ENCODE measurements at regions not wholly inside any gene's neighbourhood (a gene's known extent, or its start where the extent isn't known, plus 50 kb on each side); places are given as distances from the start of the nearest gene placed in this dataset.

DNA sequence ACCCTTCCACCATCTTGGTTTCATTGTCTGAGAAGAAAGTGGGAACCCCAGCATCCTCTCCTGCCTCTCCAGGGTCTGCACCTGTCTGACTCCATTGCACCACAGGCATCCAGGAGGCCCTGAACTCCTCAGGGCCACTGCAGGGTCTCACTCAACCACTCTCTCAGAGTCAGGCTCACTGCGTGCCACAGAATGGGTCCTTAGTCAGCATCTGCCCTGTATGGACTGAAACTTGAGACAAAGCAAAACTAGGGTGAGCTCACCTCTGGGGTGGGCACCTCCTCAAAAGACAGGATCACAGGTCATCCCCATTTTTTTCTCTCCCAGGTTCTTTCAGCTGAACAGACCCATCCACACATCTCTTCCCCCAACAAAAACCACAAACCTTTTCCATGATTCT lies 59.2 kb upstream of the CPEB4 start:
- no peak overlapping the region for H3K4me3 ChIP-seq (ENCODE audit: low read depth, low read length)
- peaks cover 3% of the 10 kb centered on the region; the same call in 1 of the 2 replicates for H3K4me1 ChIP-seq (ENCODE audit: control insufficient read depth, insufficient read depth, low read length)
- CTCF ChIA-PET = no interaction called here
- H3K9me3 ChIP-seq (ENCODE audit: control insufficient read depth, insufficient read depth, low read depth, low read length) = no peaks in the 10 kb centered on the region
- no peak overlapping the region for H3K27ac ChIP-seq (ENCODE audit: extremely low read depth, low read depth, low read length)
- POLR2A ChIA-PET = no interaction called here
- TF ChIP-seq, protein P1, sequence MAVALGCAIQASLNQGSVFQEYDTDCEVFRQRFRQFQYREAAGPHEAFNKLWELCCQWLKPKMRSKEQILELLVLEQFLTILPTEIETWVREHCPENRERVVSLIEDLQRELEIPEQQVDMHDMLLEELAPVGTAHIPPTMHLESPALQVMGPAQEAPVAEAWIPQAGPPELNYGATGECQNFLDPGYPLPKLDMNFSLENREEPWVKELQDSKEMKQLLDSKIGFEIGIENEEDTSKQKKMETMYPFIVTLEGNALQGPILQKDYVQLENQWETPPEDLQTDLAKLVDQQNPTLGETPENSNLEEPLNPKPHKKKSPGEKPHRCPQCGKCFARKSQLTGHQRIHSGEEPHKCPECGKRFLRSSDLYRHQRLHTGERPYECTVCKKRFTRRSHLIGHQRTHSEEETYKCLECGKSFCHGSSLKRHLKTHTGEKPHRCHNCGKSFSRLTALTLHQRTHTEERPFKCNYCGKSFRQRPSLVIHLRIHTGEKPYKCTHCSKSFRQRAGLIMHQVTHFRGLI (tag by site-specific recombination; IDR thresholded peaks at IDR 0.05) = no peak
- TF ChIP-seq MEIS1 (CRISPR knock-in tag; IDR thresholded peaks at IDR 0.05; ENCODE audit: borderline replicate concordance) (no peak), ZSCAN30 (tag by site-specific recombination; IDR thresholded peaks at IDR 0.05) (no peak), ZNF76 (tag by site-specific recombination; IDR thresholded peaks at IDR 0.05; ENCODE audit: borderline replicate concordance, low read depth) (no peak), YY1 (tag by site-specific recombination; IDR thresholded peaks at IDR 0.05) (no peak), ZSCAN16 (tag by site-specific recombination; IDR thresholded peaks at IDR 0.05) (no peak), ZNF423 (tag by site-specific recombination; IDR thresholded peaks at IDR 0.05) (no peak), ZNF302 (tag by site-specific recombination; IDR thresholded peaks at IDR 0.05; ENCODE audit: low read depth) (no peak), ZNF202 (tag by site-specific recombination; IDR thresholded peaks at IDR 0.05; ENCODE audit: borderline replicate concordance) (no peak), ZNF10 (tag by site-specific recombination; IDR thresholded peaks at IDR 0.05) (no peak), ZBTB48 (tag by site-specific recombination; IDR thresholded peaks at IDR 0.05) (no peak), ZNF777 (tag by site-specific recombination; IDR thresholded peaks at IDR 0.05; ENCODE audit: borderline replicate concordance) (no peak), ZNF560 (tag by site-specific recombination; IDR thresholded peaks at IDR 0.05; ENCODE audit: borderline replicate concordance) (no peak), OSR2 (tag by site-specific recombination; IDR thresholded peaks at IDR 0.05) (no peak), SCRT2 (tag by site-specific recombination; IDR thresholded peaks at IDR 0.05) (no peak), ZXDB (tag by site-specific recombination; IDR thresholded peaks at IDR 0.05) (no peak)
- TF ChIP-seq, protein P2, sequence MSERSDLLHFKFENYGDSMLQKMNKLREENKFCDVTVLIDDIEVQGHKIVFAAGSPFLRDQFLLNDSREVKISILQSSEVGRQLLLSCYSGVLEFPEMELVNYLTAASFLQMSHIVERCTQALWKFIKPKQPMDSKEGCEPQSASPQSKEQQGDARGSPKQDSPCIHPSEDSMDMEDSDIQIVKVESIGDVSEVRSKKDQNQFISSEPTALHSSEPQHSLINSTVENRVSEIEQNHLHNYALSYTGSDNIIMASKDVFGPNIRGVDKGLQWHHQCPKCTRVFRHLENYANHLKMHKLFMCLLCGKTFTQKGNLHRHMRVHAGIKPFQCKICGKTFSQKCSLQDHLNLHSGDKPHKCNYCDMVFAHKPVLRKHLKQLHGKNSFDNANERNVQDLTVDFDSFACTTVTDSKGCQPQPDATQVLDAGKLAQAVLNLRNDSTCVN (tag by site-specific recombination; optimal IDR thresholded peaks at IDR 0.05) = no peak
- TF ChIP-seq, protein P3, sequence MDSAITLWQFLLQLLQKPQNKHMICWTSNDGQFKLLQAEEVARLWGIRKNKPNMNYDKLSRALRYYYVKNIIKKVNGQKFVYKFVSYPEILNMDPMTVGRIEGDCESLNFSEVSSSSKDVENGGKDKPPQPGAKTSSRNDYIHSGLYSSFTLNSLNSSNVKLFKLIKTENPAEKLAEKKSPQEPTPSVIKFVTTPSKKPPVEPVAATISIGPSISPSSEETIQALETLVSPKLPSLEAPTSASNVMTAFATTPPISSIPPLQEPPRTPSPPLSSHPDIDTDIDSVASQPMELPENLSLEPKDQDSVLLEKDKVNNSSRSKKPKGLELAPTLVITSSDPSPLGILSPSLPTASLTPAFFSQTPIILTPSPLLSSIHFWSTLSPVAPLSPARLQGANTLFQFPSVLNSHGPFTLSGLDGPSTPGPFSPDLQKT (IDR thresholded peaks at IDR 0.05; ENCODE audit: borderline replicate concordance, low read depth, low read length) = no peak
- TF ChIP-seq, protein P4, sequence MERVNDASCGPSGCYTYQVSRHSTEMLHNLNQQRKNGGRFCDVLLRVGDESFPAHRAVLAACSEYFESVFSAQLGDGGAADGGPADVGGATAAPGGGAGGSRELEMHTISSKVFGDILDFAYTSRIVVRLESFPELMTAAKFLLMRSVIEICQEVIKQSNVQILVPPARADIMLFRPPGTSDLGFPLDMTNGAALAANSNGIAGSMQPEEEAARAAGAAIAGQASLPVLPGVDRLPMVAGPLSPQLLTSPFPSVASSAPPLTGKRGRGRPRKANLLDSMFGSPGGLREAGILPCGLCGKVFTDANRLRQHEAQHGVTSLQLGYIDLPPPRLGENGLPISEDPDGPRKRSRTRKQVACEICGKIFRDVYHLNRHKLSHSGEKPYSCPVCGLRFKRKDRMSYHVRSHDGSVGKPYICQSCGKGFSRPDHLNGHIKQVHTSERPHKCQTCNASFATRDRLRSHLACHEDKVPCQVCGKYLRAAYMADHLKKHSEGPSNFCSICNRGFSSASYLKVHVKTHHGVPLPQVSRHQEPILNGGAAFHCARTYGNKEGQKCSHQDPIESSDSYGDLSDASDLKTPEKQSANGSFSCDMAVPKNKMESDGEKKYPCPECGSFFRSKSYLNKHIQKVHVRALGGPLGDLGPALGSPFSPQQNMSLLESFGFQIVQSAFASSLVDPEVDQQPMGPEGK (tag by site-specific recombination; IDR thresholded peaks at IDR 0.05) = no peak
- no peaks in the 10 kb centered on the region for H3K36me3 ChIP-seq (ENCODE audit: control insufficient read depth in 2 of 2, insufficient read depth in 1 of 2, low read length in 2 of 2)

DNA sequence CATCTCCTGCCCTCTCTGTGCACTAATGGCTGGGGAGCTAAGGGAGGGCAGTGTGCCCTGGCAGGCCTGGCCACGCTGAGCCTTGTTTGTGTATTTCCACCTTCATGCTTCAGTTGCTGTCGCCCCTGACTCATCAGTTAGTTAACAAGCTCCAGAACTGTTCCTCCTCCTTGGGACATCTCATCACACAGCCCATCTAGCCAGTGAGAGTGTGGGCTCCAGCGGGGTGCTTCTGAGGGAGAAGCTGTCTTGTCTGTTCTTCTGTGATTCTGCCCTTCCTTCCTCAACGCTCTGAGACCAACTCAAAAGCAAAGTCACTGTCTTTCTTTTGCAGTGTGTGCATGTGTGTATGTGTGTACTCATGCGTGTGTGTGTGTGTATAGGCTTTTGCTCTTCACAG lies 58.3 kb upstream of the CPEB4 start:
- Histone ChIP-seq H3K4me3 (ENCODE audit: low read depth, low read length) (no peak overlapping the region), H3K27ac (ENCODE audit: extremely low read depth, low read depth, low read length) (no peak overlapping the region), H3K4me1 (ENCODE audit: control insufficient read depth, insufficient read depth, low read length) (no peaks in the 10 kb centered on the region), H3K36me3 (ENCODE audit: control insufficient read depth in 2 of 2, insufficient read depth in 1 of 2, low read length in 2 of 2) (no peaks in the 10 kb centered on the region), H3K9me3 (ENCODE audit: control insufficient read depth, insufficient read depth, low read depth, low read length) (no peaks in the 10 kb centered on the region)
- TF ChIP-seq TCF7L2 (IDR thresholded peaks at IDR 0.05; ENCODE audit: borderline replicate concordance, low read depth, low read length) (no peak), ZBTB48 (tag by site-specific recombination; IDR thresholded peaks at IDR 0.05) (peak; percentile 22; the same call in 1 of the 2 replicates), ZNF629 (tag by site-specific recombination; IDR thresholded peaks at IDR 0.05) (no peak)
- TF ChIP-seq, protein P5, sequence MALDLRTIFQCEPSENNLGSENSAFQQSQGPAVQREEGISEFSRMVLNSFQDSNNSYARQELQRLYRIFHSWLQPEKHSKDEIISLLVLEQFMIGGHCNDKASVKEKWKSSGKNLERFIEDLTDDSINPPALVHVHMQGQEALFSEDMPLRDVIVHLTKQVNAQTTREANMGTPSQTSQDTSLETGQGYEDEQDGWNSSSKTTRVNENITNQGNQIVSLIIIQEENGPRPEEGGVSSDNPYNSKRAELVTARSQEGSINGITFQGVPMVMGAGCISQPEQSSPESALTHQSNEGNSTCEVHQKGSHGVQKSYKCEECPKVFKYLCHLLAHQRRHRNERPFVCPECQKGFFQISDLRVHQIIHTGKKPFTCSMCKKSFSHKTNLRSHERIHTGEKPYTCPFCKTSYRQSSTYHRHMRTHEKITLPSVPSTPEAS (tag by site-specific recombination; IDR thresholded peaks at IDR 0.05) = peak; percentile 34; the same call in 1 of the 2 replicates
- POLR2A ChIA-PET = no interaction called here
- CTCF ChIA-PET = no interaction called here

Measured in HEK293 (cell line).